Type B pancreatic cell (in vitro differentiated cells): ENCODE measurements at regions not wholly inside any gene's neighbourhood (a gene's known extent, or its start where the extent isn't known, plus 50 kb on each side); places are given as distances from the start of the nearest gene placed in this dataset.

Experiments
- DNase-seq: peaks from one replicate; pipeline ENCODE4 v3.0.0; 2021; ENCODE audit warnings: mixed read lengths; ENCODE audit not compliant: unreplicated experiment; ENCODE audit errors: extremely low spot score
- H3K27ac Mint-ChIP-seq: 2 replicates; pipeline ENCODE4 v1.8.0; 2021; ENCODE audit warnings: mild to moderate bottlenecking, mixed read lengths
- H3K27me3 Mint-ChIP-seq: 2 replicates; pipeline ENCODE4 v1.8.0; 2021; ENCODE audit warnings: mixed read lengths
- H3K36me3 Mint-ChIP-seq: 2 replicates; pipeline ENCODE4 v1.8.0; 2021; ENCODE audit warnings: mixed read lengths
- H3K4me1 Mint-ChIP-seq: one replicate; pipeline ENCODE4 v1.8.0; 2021; ENCODE audit warnings: mixed read lengths; ENCODE audit not compliant: unreplicated experiment
- H3K4me3 Mint-ChIP-seq: 2 replicates; pipeline ENCODE4 v1.8.0; 2021; ENCODE audit warnings: mild to moderate bottlenecking, mixed read lengths
- H3K9me3 Mint-ChIP-seq: 2 replicates; pipeline ENCODE4 v1.8.0; 2021; ENCODE audit warnings: mixed read lengths
- TF ChIP-seq, protein P1 (sequence below): fragments of 200-600 bp; sonication (generic); conservative IDR thresholded peaks from 2 replicates; pipeline ENCODE4 v1.5.0; 2021; ENCODE audit warnings: antibody characterized with exemption, mild to moderate bottlenecking

DNA sequence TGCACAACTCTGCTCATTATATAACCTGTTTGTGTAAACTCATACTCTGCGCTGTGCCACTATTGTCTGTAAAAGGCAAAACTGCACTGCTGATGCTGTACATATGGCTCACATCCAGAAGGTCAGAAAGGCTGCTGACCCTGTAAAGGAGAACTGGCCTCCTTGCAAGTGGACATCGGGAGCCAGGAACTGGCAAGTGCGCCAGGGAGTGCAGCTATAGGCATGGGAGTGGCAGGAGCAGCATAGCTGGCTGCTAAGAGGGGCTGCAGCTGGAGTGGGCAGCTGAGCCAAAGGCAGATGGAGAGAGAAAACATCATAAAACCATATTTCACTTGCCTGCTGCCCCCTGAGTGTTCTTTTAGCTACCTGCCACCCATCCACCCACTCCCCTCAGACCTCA lies 2183.4 kb upstream of the ACO1 start:
- Mint-ChIP-seq H3K27ac (no peak overlapping the region), H3K4me3 (no peak overlapping the region), H3K9me3 (peaks cover 9% of the 10 kb centered on the region), H3K27me3 (no peaks in the 10 kb centered on the region), H3K4me1 (no peaks in the 10 kb centered on the region), H3K36me3 (no peaks in the 10 kb centered on the region)
- TF ChIP-seq, protein P1, sequence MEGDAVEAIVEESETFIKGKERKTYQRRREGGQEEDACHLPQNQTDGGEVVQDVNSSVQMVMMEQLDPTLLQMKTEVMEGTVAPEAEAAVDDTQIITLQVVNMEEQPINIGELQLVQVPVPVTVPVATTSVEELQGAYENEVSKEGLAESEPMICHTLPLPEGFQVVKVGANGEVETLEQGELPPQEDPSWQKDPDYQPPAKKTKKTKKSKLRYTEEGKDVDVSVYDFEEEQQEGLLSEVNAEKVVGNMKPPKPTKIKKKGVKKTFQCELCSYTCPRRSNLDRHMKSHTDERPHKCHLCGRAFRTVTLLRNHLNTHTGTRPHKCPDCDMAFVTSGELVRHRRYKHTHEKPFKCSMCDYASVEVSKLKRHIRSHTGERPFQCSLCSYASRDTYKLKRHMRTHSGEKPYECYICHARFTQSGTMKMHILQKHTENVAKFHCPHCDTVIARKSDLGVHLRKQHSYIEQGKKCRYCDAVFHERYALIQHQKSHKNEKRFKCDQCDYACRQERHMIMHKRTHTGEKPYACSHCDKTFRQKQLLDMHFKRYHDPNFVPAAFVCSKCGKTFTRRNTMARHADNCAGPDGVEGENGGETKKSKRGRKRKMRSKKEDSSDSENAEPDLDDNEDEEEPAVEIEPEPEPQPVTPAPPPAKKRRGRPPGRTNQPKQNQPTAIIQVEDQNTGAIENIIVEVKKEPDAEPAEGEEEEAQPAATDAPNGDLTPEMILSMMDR: no peak
- no peak for DNase-seq

DNA sequence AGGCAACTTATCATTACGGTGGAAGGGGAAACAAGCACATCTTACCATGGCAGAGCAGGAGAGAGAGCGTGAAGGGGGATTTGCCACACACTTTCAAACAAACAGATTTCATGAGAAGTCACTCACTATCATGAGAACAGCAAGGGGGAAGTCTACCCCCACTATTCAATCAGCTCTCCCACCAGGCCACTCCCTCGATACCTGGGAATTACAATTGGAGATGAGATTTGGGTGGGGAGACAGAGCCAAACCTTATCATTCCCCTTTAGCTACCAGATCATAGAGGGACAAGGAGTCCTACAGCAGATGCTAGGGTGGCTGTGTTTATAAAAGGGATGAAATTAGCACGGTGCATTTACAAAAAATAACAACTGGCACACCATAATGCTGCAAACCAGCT lies 2149.4 kb upstream of the ACO1 start:
- Mint-ChIP-seq H3K27me3 (peaks cover 4% of the 10 kb centered on the region), H3K4me3 (no peak overlapping the region), H3K27ac (no peak overlapping the region), H3K36me3 (no peaks in the 10 kb centered on the region), H3K9me3 (no peaks in the 10 kb centered on the region), H3K4me1 (no peaks in the 10 kb centered on the region)
- DNase-seq: no peak
- TF ChIP-seq, protein P1: no peak

DNA sequence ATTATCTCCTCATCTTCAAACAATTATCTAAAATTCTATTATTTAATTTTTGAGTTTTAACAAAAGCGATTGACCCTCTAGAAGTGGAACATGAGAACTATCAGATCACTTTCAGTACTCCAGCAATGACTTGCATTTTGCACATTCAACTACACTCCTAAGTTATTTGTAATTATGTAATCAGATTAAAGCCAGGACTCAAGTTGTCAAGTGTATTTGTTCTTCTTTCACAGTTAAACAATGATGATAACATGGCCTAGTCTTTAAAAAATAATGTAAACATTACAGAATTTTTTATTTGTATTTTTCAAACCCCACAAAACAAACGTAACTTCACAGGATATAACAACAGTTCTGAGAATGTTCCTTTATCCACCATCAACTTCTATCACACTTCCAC lies 2148.9 kb upstream of the ACO1 start:
- Mint-ChIP-seq H3K9me3 (no peaks in the 10 kb centered on the region), H3K27ac (no peak overlapping the region), H3K27me3 (peaks cover 4% of the 10 kb centered on the region), H3K36me3 (no peaks in the 10 kb centered on the region), H3K4me1 (no peaks in the 10 kb centered on the region), H3K4me3 (no peak overlapping the region)
- DNase-seq: no peak
- TF ChIP-seq, protein P1: no peak

DNA sequence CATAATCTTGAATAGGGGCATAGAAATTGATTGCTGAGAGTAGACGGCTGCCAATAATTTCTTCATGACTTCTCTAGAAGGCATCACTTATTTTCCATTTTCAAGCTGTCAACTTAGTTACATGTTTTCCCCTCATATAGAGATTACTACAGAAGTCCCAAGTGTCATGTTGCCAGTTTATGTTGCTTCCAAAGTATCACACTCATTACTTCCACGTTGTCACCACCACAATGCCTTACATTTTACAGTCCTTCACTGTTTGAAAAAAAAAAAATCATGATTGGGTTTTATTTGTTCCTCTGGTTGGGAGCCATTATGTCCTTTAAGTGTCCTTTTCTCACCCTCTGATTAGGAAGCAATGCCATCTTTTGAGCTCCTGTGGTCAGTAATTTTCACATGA lies 2144.6 kb upstream of the ACO1 start:
- no peaks in the 10 kb centered on the region for H3K4me1 Mint-ChIP-seq
- H3K27me3 Mint-ChIP-seq: peaks cover 8% of the 10 kb centered on the region
- TF ChIP-seq, protein P1: no peak
- no peak for DNase-seq
- H3K4me3 Mint-ChIP-seq: no peak overlapping the region
- H3K9me3 Mint-ChIP-seq: no peaks in the 10 kb centered on the region
- H3K27ac Mint-ChIP-seq: no peak overlapping the region
- no peaks in the 10 kb centered on the region for H3K36me3 Mint-ChIP-seq

DNA sequence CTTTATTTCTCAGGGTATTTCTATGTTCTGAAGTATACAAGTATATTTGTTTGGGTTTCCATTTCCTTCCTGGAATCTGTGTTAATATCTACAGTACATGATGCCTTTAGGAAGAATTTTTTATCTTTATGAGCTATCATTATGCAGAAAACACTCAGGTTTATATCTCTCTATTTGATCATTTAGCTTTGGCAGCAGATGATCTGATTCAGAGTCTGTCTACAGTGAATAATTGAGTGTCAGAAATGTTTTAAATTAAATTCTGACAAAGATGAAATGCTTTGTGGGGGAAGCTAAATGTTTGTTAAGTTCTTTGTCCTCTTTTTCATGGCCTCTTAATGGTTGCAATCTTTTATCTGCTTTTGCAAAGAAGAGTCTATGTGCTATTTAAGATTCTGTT lies 2141.0 kb upstream of the ACO1 start:
- Mint-ChIP-seq H3K4me1 (no peaks in the 10 kb centered on the region), H3K4me3 (no peak overlapping the region), H3K27me3 (peaks cover 6% of the 10 kb centered on the region), H3K27ac (no peak overlapping the region), H3K36me3 (no peaks in the 10 kb centered on the region), H3K9me3 (no peaks in the 10 kb centered on the region)
- DNase-seq: no peak
- TF ChIP-seq, protein P1: no peak

DNA sequence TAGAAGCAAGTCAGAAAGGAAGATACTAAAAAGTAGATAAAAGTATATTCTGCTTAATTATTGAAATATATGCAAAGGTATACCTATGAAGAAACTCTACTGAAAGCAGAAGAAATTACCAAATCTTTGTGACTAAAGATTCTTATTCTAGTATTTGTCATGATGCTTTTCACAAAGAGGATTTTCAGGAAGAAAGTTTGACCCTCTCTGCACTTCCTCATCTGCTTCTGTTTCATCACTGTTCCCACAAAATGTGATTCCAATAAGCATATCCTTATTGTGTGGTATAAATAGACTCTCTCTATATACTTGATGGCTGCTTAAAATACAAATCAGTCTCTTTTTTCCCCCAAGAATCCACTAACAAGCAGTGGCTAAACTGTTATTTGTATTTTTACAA lies 2139.6 kb upstream of the ACO1 start:
- H3K36me3 Mint-ChIP-seq: no peaks in the 10 kb centered on the region
- H3K9me3 Mint-ChIP-seq: no peaks in the 10 kb centered on the region
- no peak overlapping the region for H3K4me3 Mint-ChIP-seq
- peaks cover 6% of the 10 kb centered on the region for H3K27me3 Mint-ChIP-seq
- H3K27ac Mint-ChIP-seq: no peak overlapping the region
- DNase-seq: no peak
- H3K4me1 Mint-ChIP-seq: no peaks in the 10 kb centered on the region
- TF ChIP-seq, protein P1: no peak
